ENCODE measurements at regions not wholly inside any gene's neighbourhood (a gene's known extent, or its start where the extent isn't known, plus 50 kb on each side); places are given as distances from the start of the nearest gene placed in this dataset.

DNA sequence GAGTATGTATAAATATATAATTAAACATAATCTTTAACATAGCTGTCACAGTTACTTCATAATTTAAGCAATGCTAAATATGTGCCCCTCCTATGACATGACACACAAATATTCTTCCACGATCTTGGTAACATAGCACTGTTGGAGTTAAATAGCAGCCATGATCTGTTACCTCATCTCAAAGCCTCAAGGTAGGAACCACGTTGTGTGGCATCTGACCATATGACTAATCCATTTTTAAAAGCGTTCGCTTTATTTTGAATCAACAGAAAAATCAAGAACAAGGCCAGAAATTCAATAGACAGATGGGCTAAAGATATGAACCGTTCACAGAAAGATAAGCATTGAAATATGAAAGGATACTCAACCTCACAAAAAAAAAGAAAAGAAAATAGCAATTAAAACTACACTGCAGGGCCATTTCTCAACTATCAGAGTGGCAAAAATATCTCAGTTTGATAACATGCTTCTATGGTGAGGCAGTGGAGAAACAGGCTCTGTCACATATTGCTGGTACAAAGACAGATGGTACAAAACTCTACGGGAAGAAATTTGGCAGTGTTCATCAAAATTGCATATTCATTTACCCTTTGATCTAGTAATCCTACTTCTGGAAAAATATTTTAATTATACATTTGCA lies 105.9 kb downstream of the TMX3 start:
- TF ChIP-seq, protein P1, sequence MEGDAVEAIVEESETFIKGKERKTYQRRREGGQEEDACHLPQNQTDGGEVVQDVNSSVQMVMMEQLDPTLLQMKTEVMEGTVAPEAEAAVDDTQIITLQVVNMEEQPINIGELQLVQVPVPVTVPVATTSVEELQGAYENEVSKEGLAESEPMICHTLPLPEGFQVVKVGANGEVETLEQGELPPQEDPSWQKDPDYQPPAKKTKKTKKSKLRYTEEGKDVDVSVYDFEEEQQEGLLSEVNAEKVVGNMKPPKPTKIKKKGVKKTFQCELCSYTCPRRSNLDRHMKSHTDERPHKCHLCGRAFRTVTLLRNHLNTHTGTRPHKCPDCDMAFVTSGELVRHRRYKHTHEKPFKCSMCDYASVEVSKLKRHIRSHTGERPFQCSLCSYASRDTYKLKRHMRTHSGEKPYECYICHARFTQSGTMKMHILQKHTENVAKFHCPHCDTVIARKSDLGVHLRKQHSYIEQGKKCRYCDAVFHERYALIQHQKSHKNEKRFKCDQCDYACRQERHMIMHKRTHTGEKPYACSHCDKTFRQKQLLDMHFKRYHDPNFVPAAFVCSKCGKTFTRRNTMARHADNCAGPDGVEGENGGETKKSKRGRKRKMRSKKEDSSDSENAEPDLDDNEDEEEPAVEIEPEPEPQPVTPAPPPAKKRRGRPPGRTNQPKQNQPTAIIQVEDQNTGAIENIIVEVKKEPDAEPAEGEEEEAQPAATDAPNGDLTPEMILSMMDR (IDR thresholded peaks at IDR 0.05; ENCODE audit: poor library complexity) = no peak
- TF ChIP-seq EZH2 (IDR thresholded peaks at IDR 0.05; ENCODE audit: borderline replicate concordance) = no peak

All from hepatocyte (in vitro differentiated cells).